H1 (cell line): ENCODE measurements at regions not wholly inside any gene's neighbourhood (a gene's known extent, or its start where the extent isn't known, plus 50 kb on each side); places are given as distances from the start of the nearest gene placed in this dataset.

Source experiments
- CTCF ChIA-PET: fragments of 300-600 bp; sonication (Branson Sonifier 250); formaldehyde crosslinking; loops from one replicate; lab custom pipeline; 2021; ENCODE audit not compliant: partially characterized antibody; lab: Charles Lee
- POLR2A ChIA-PET: fragments of 300-600 bp; sonication (Branson Sonifier 250); formaldehyde crosslinking; loops from one replicate; lab custom pipeline; 2021; ENCODE audit warnings: inconsistent platforms; ENCODE audit not compliant: partially characterized antibody; lab: Charles Lee
- DNase-seq, 2 experiments: peaks; one replicate each; pipeline versions ENCODE4 v3.0.0 to v3.0.0-alpha.2; 2010 to 2022; ENCODE audit warnings: low spot score in 2 of 2, low read depth in 1 of 2, mixed read lengths in 1 of 2
- FAIRE-seq: peaks from 2 replicates; lab custom pipeline; 2011; peaks lifted over from hg19 to GRCh38; lab: Jason Lieb, UNC
- H2AFZ ChIP-seq: 2 replicates; pipeline ENCODE4 v1.8.1; 2012; ENCODE audit warnings: low read length, inconsistent platforms
- H2AK5ac ChIP-seq: 2 replicates; pipeline ENCODE4 v1.6.1; 2013; ENCODE audit warnings: low read depth, low read length
- H2BK120ac ChIP-seq: replicated peaks from 2 replicates; pipeline ENCODE3; 2013; ENCODE audit warnings: low read depth, low read length, inconsistent platforms
- H2BK12ac ChIP-seq: 2 replicates; pipeline ENCODE4 v1.6.1; 2013; ENCODE audit warnings: low read depth, low read length
- H2BK15ac ChIP-seq: 2 replicates; pipeline ENCODE4 v1.6.1; 2013; ENCODE audit warnings: low read length
- H2BK20ac ChIP-seq: 2 replicates; pipeline ENCODE4 v1.6.1; 2013; ENCODE audit warnings: low read length
- H2BK5ac ChIP-seq: 2 replicates; pipeline ENCODE4 v1.6.1; 2013; ENCODE audit warnings: low read depth, low read length
- H3K14ac ChIP-seq: 2 replicates; pipeline ENCODE4 v1.6.1; 2013; ENCODE audit warnings: inconsistent platforms; ENCODE audit not compliant: insufficient read length
- H3K18ac ChIP-seq: 2 replicates; pipeline ENCODE4 v1.6.1; 2013; ENCODE audit warnings: low read length; ENCODE audit errors: extremely low read depth
- H3K23ac ChIP-seq: 2 replicates; pipeline ENCODE4 v1.6.1; 2013; ENCODE audit warnings: inconsistent platforms; ENCODE audit not compliant: insufficient read length
- H3K23me2 ChIP-seq: 2 replicates; pipeline ENCODE4 v1.6.1; 2013; ENCODE audit warnings: low read depth, low read length
- H3K27ac ChIP-seq: 2 replicates; pipeline ENCODE4 v1.6.1; 2011; ENCODE audit warnings: low read depth, low read length, inconsistent platforms
- H3K27me3 ChIP-seq, 4 experiments: replicated peaks in 1 of 4; 1 replicate in 1 of 4; 2 replicates in 3 of 4; pipeline versions ENCODE4 v1.6.1 to v1.8.1; 2011 to 2013; ENCODE audit warnings: low read length in 3 of 4, mild to moderate bottlenecking in 3 of 4, inconsistent platforms in 2 of 4, mixed read lengths in 2 of 4, moderate library complexity in 1 of 4; ENCODE audit not compliant: control insufficient read depth in 3 of 4, insufficient read depth in 3 of 4; ENCODE audit errors: extremely low read depth in 1 of 4
- H3K36me3 ChIP-seq, 4 experiments: 2 replicates each; pipeline versions ENCODE4 v1.6.1 to v1.8.1; 2011 to 2013; ENCODE audit warnings: mild to moderate bottlenecking in 4 of 4, low read length in 3 of 4, moderate library complexity in 2 of 4, control low read depth in 1 of 4, inconsistent platforms in 1 of 4; ENCODE audit not compliant: insufficient read depth in 4 of 4, control insufficient read depth in 2 of 4
- H3K4ac ChIP-seq: replicated peaks from 2 replicates; pipeline ENCODE3; 2013; ENCODE audit warnings: low read length, low read depth, mixed read lengths, inconsistent platforms; ENCODE audit not compliant: insufficient read length
- H3K4me1 ChIP-seq, 4 experiments: replicated peaks in 1 of 4; 1 replicate in 1 of 4; 2 replicates in 3 of 4; pipeline versions ENCODE4 v1.6.1 to v1.8.1; 2011 to 2013; ENCODE audit warnings: low read length in 3 of 4, inconsistent platforms in 2 of 4, mixed read lengths in 1 of 4; ENCODE audit not compliant: insufficient read depth in 4 of 4, control insufficient read depth in 3 of 4
- H3K4me2 ChIP-seq, 2 experiments: 2 replicates each; pipeline versions ENCODE4 v1.6.1 to v1.8.1; 2011 to 2013; ENCODE audit warnings: low read depth in 2 of 2, low read length in 2 of 2, control low read depth in 1 of 2, inconsistent platforms in 1 of 2, mild to moderate bottlenecking in 1 of 2; ENCODE audit not compliant: insufficient read depth in 1 of 2
- H3K4me3 ChIP-seq, 4 experiments: fragments of 200-600, 300-600 bp in 1 of 4; sonication (generic), shearing (Covaris generic), sonication (Bioruptor Twin) in 1 of 4; 2 replicates each; pipeline versions ENCODE4 v1.5.1 to v1.8.1; 2011 to 2016; ENCODE audit warnings: low read length in 4 of 4, low read depth in 3 of 4, control low read depth in 2 of 4, inconsistent platforms in 2 of 4, mild to moderate bottlenecking in 2 of 4, mixed read lengths in 1 of 4, moderate library complexity in 1 of 4; ENCODE audit not compliant: insufficient read depth in 2 of 4; ENCODE audit errors: extremely low read depth in 1 of 4
- H3K56ac ChIP-seq: replicated peaks from 2 replicates; pipeline ENCODE3; 2013; ENCODE audit warnings: low read depth, mild to moderate bottlenecking, mixed read lengths, low read length, inconsistent platforms; ENCODE audit not compliant: insufficient read length
- H3K79me1 ChIP-seq: 2 replicates; pipeline ENCODE4 v1.6.1; 2013; ENCODE audit warnings: low read depth, low read length, control low read depth
- H3K79me2 ChIP-seq, 2 experiments: 2 replicates each; pipeline versions ENCODE4 v1.6.1 to v1.8.1; 2012 to 2013; ENCODE audit warnings: low read length in 2 of 2, mild to moderate bottlenecking in 2 of 2, inconsistent platforms in 1 of 2; ENCODE audit not compliant: insufficient read depth in 2 of 2, control insufficient read depth in 1 of 2
- H3K9ac ChIP-seq, 4 experiments: replicated peaks in 1 of 4; 1 replicate in 1 of 4; 2 replicates in 3 of 4; pipeline versions ENCODE4 v1.6.1 to v1.8.1; 2011 to 2013; ENCODE audit warnings: low read depth in 3 of 4, low read length in 3 of 4, control low read depth in 2 of 4, mild to moderate bottlenecking in 2 of 4, moderate library complexity in 2 of 4, inconsistent platforms in 1 of 4; ENCODE audit errors: extremely low read depth in 1 of 4
- H3K9me3 ChIP-seq, 2 experiments: 2 replicates each; pipeline versions ENCODE4 v1.6.1 to v1.8.1; 2012 to 2013; ENCODE audit warnings: mild to moderate bottlenecking in 2 of 2, moderate library complexity in 2 of 2, control low read depth in 1 of 2, inconsistent platforms in 1 of 2, low read depth in 1 of 2, low read length in 1 of 2, mixed read lengths in 1 of 2; ENCODE audit not compliant: insufficient read depth in 2 of 2
- H4K20me1 ChIP-seq, 2 experiments: replicated peaks in 1 of 2; 2 replicates each; pipeline versions ENCODE3 to v1.8.1; 2011 to 2013; ENCODE audit warnings: inconsistent platforms in 2 of 2, low read length in 2 of 2, mild to moderate bottlenecking in 1 of 2; ENCODE audit not compliant: insufficient read depth in 2 of 2, control insufficient read depth in 1 of 2
- H4K5ac ChIP-seq: 2 replicates; pipeline ENCODE4 v1.6.1; 2013; ENCODE audit warnings: low read length, low read depth, mixed read lengths, inconsistent platforms; ENCODE audit not compliant: insufficient read length
- H4K8ac ChIP-seq: 2 replicates; pipeline ENCODE4 v1.8.0; 2013; ENCODE audit warnings: mild to moderate bottlenecking, moderate library complexity, low read length, inconsistent platforms; ENCODE audit not compliant: insufficient read depth; ENCODE audit errors: extremely low read depth
- H4K91ac ChIP-seq: replicated peaks from 2 replicates; pipeline ENCODE3; 2013; ENCODE audit warnings: low read length, mixed read lengths, inconsistent platforms; ENCODE audit not compliant: insufficient read length
- CBX8 ChIP-seq: fragments of 300-800, 300-1000 bp; sonication (generic); IDR thresholded peaks from 2 replicates; pipeline ENCODE4 v1.7.1; 2016; ENCODE audit warnings: low read depth, low read length, borderline replicate concordance
- FOSL1 ChIP-seq: IDR thresholded peaks from 2 replicates; pipeline ENCODE4 v1.6.1; 2011; ENCODE audit warnings: mild to moderate bottlenecking, low read depth, low read length, moderate library complexity; ENCODE audit not compliant: insufficient read depth
- GABPA ChIP-seq: IDR thresholded peaks from 2 replicates; pipeline ENCODE4 v1.6.1; 2011; ENCODE audit warnings: mild to moderate bottlenecking, low read length, moderate library complexity, borderline replicate concordance; ENCODE audit not compliant: insufficient read depth
- HDAC2 ChIP-seq, 2 experiments: fragments of 300-600 bp in 1 of 2; sonication (generic) in 1 of 2; IDR thresholded peaks; 2 replicates each; pipeline ENCODE4 v1.6.1; 2011 to 2012; ENCODE audit warnings: low read depth in 2 of 2, low read length in 2 of 2, mild to moderate bottlenecking in 2 of 2, moderate library complexity in 2 of 2, borderline replicate concordance in 1 of 2, inconsistent platforms in 1 of 2
- KDM5A ChIP-seq: fragments of 200-600 bp; IDR thresholded peaks from 2 replicates; pipeline ENCODE4 v1.7.1; 2012; ENCODE audit warnings: mild to moderate bottlenecking, low read length, inconsistent platforms, mixed read lengths
- MAFK ChIP-seq: IDR thresholded peaks from 2 replicates; pipeline ENCODE4 v1.6.1; 2012; ENCODE audit warnings: low read depth, mild to moderate bottlenecking, improper control_type of control experiment, low read length
- NANOG ChIP-seq: IDR thresholded peaks from 2 replicates; pipeline ENCODE4 v1.6.1; 2011; ENCODE audit warnings: low read length, low read depth, mild to moderate bottlenecking, inconsistent platforms; ENCODE audit not compliant: insufficient read depth, poor library complexity, severe bottlenecking
- POU5F1 ChIP-seq: IDR thresholded peaks from 2 replicates; pipeline ENCODE4 v1.6.1; 2011; ENCODE audit warnings: low read depth, mild to moderate bottlenecking, low read length, moderate library complexity
- SIN3A ChIP-seq, 2 experiments: IDR thresholded peaks in 1 of 2; conservative IDR thresholded peaks in 1 of 2; 2 replicates each; pipeline ENCODE4 v1.6.1; 2011 to 2012; ENCODE audit warnings: low read length in 2 of 2, improper control_type of control experiment in 1 of 2, low read depth in 1 of 2, mild to moderate bottlenecking in 1 of 2
- SP1 ChIP-seq: IDR thresholded peaks from 2 replicates; pipeline ENCODE4 v1.6.1; 2011; ENCODE audit warnings: low read depth, low read length
- TBP ChIP-seq: IDR thresholded peaks from 2 replicates; pipeline ENCODE4 v1.6.1; 2011; ENCODE audit warnings: low read depth, low read length, improper control_type of control experiment
- YY1 ChIP-seq: IDR thresholded peaks from 2 replicates; pipeline ENCODE4 v1.6.1; 2011; ENCODE audit warnings: low read depth, mild to moderate bottlenecking, low read length
- WGBS, 2 experiments: shearing (Covaris generic) in 1 of 2; methylation state at CpG; one replicate each; pipeline versions ENCODE4 v1.1.6 to v1.1.7; 2013 to 2015; ENCODE audit warnings: low lambda C conversion rate in 2 of 2, mixed read lengths in 2 of 2, inconsistent platforms in 1 of 2, low coverage in 1 of 2, missing lambda C conversion rate in 1 of 2; ENCODE audit not compliant: insufficient replicate concordance in 2 of 2, insufficient coverage in 1 of 2, insufficient read length in 1 of 2; ENCODE audit errors: extremely low coverage in 1 of 2, missing lambda C conversion rate in 1 of 2; 5-methylcytosine and 5-hydroxymethylcytosine counted together
- TF ChIP-seq, protein P1 (sequence below): IDR thresholded peaks from 2 replicates; pipeline ENCODE4 v1.6.1; 2011; ENCODE audit warnings: low read depth, mild to moderate bottlenecking, low read length; ENCODE audit not compliant: insufficient read depth

DNA sequence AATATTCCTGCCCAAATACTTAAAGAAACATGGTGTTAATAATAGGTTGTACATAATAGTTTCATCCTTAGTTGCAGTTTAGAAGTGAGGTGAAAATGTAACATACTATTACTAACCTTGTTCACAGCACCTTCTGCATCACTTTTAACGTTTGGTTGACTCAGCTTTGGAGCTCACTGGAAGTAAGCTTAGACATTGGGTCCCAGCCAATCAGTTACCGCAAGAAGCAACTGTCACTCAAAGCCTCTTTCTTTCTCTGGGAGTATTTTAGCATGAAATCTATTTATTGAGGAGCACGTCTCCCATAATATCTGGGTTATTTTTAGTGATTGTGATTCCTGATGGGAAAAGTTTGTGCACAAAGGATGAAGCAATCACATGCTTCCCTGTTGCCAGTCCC is 472.6 kb downstream of the SNAPC1 start (continued):
- TF ChIP-seq TBP = no peak

DNA sequence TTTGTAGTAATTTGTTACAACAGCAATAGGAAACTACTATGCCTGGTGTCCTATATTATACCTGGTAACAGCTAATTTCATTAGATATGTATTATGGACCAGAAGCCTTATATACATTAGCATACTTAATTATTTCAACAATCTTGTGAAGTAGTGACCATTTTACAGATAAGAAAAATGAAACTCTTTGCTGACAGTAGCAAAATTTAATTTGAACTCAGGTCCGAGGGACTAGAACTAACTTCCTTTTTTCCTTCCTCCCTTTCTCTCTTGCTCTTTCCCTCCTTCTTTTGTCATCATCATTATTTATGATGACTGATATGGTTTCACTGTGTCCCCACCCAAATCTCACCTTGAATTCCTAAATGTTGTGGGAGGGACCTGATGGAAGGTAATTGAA is 482.0 kb downstream of the SNAPC1 start:
- Histone ChIP-seq H3K4me1 (no peaks in the 10 kb centered on the region), H2AK5ac (no peak overlapping the region), H2AFZ (no peak overlapping the region), H3K56ac (no peak overlapping the region), H4K8ac (no peak overlapping the region), H3K9me3 (no peaks in the 10 kb centered on the region), H3K4me2 (no peak overlapping the region), H4K5ac (no peak overlapping the region), H2BK15ac (no peak overlapping the region), H3K23me2 (no peaks in the 10 kb centered on the region; the same call in 1 of the 2 replicates), H3K18ac (no peak overlapping the region), H3K27ac (no peak overlapping the region), H3K14ac (no peak overlapping the region), H3K4ac (no peak overlapping the region), H4K20me1 (no peaks in the 10 kb centered on the region), H3K36me3 (no peaks in the 10 kb centered on the region), H2BK20ac (no peak overlapping the region), H3K9ac (no peak overlapping the region), H3K79me1 (no peaks in the 10 kb centered on the region), H4K91ac (no peak overlapping the region), H2BK120ac (no peak overlapping the region), H2BK12ac (no peak overlapping the region), H3K79me2 (no peaks in the 10 kb centered on the region), H3K4me3 (no peak overlapping the region), H2BK5ac (no peak overlapping the region), H3K27me3 (no peaks in the 10 kb centered on the region), H3K23ac (no peak overlapping the region)
- FAIRE-seq = no peak
- ChIA-PET CTCF (no interaction called here), POLR2A (no interaction called here)
- no peak for TF ChIP-seq CBX8
- TF ChIP-seq YY1 = no peak
- TF ChIP-seq MAFK = no peak
- TF ChIP-seq SP1 = no peak
- no peak for TF ChIP-seq POU5F1
- TF ChIP-seq SIN3A (conservative IDR thresholded peaks at IDR 0.05 in 1 of 2, IDR thresholded peaks at IDR 0.05 in 1 of 2; ENCODE audit: low read depth in 1 of 2, low read length in 2 of 2) = no peak
- TF ChIP-seq GABPA = no peak
- no peak for TF ChIP-seq FOSL1
- no peak for TF ChIP-seq HDAC2 (IDR thresholded peaks at IDR 0.05; ENCODE audit: borderline replicate concordance in 1 of 2, low read depth in 2 of 2, low read length in 2 of 2)
- no peak for TF ChIP-seq NANOG
- TF ChIP-seq, protein P1, sequence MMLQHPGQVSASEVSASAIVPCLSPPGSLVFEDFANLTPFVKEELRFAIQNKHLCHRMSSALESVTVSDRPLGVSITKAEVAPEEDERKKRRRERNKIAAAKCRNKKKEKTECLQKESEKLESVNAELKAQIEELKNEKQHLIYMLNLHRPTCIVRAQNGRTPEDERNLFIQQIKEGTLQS = no peak
- TF ChIP-seq KDM5A = no peak
- 90% methylated on average over 1 of the region's 1 CpG; no CpG with 5 or more reads in 1 of the 2 experiments for WGBS, 2 experiments
- no peak for DNase-seq
